H9 (cell line): ENCODE measurements at regions not wholly inside any gene's neighbourhood (a gene's known extent, or its start where the extent isn't known, plus 50 kb on each side); places are given as distances from the start of the nearest gene placed in this dataset.

Experiments
- DNase-seq: peaks from one replicate; pipeline ENCODE4 v3.0.0-alpha.2; 2017
- H2AFZ ChIP-seq: one replicate; pipeline ENCODE4 v1.6.1; 2013; ENCODE audit warnings: mild to moderate bottlenecking, low read length, control low read depth, moderate library complexity
- H2AK5ac ChIP-seq: 2 replicates; pipeline ENCODE4 v1.6.1; 2013; ENCODE audit warnings: low read length, control low read depth, mixed read lengths; ENCODE audit not compliant: insufficient read length
- H2BK120ac ChIP-seq: one replicate; pipeline ENCODE4 v1.6.1; 2013; ENCODE audit warnings: low read depth, mild to moderate bottlenecking, low read length, control low read depth, inconsistent platforms; ENCODE audit not compliant: poor library complexity, severe bottlenecking
- H2BK12ac ChIP-seq: 2 replicates; pipeline ENCODE4 v1.6.1; 2013; ENCODE audit warnings: low read length, control low read depth, mixed read lengths, low read depth; ENCODE audit not compliant: insufficient read length
- H2BK15ac ChIP-seq: 2 replicates; pipeline ENCODE4 v1.6.1; 2013; ENCODE audit warnings: low read depth, low read length, control low read depth
- H2BK20ac ChIP-seq: one replicate; pipeline ENCODE4 v1.6.1; 2013; ENCODE audit warnings: low read depth, mild to moderate bottlenecking, low read length, control low read depth, inconsistent platforms; ENCODE audit not compliant: poor library complexity, severe bottlenecking
- H2BK5ac ChIP-seq: 2 replicates; pipeline ENCODE4 v1.6.1; 2013; ENCODE audit warnings: low read length, control low read depth, mixed read lengths; ENCODE audit not compliant: insufficient read length
- H3K14ac ChIP-seq: 2 replicates; pipeline ENCODE4 v1.6.1; 2013; ENCODE audit warnings: low read length, control low read depth; ENCODE audit not compliant: insufficient read depth
- H3K18ac ChIP-seq: 2 replicates; pipeline ENCODE4 v1.6.1; 2013; ENCODE audit warnings: low read depth, mild to moderate bottlenecking, mixed read lengths, low read length, control low read depth; ENCODE audit not compliant: insufficient read length
- H3K23ac ChIP-seq: 2 replicates; pipeline ENCODE4 v1.6.1; 2013; ENCODE audit warnings: low read length, control low read depth, mixed read lengths, low read depth; ENCODE audit not compliant: insufficient read length
- H3K23me2 ChIP-seq: 2 replicates; pipeline ENCODE4 v1.6.1; 2013; ENCODE audit warnings: low read depth, mild to moderate bottlenecking, mixed read lengths, low read length, control low read depth; ENCODE audit not compliant: insufficient read length, poor library complexity, severe bottlenecking
- H3K27ac ChIP-seq: 2 replicates; pipeline ENCODE4 v1.5.1; 2013; ENCODE audit warnings: low read length, control low read depth, mixed read lengths, low read depth; ENCODE audit not compliant: insufficient read length
- H3K27me3 ChIP-seq: 2 replicates; pipeline ENCODE4 v1.6.1; 2013; ENCODE audit warnings: low read length, control low read depth, inconsistent platforms; ENCODE audit not compliant: insufficient read depth
- H3K4ac ChIP-seq: 2 replicates; pipeline ENCODE4 v1.6.1; 2013; ENCODE audit warnings: low read depth, mild to moderate bottlenecking, control low read depth, inconsistent platforms, low read length, moderate library complexity
- H3K4me1 ChIP-seq: 2 replicates; pipeline ENCODE4 v1.6.1; 2013; ENCODE audit warnings: low read length, control low read depth, inconsistent platforms; ENCODE audit not compliant: insufficient read depth
- H3K4me2 ChIP-seq: 2 replicates; pipeline ENCODE4 v1.6.1; 2013; ENCODE audit warnings: low read length, control low read depth, mixed read lengths; ENCODE audit not compliant: insufficient read length, insufficient read depth
- H3K56ac ChIP-seq: 2 replicates; pipeline ENCODE4 v1.6.1; 2013; ENCODE audit warnings: low read depth, mild to moderate bottlenecking, mixed read lengths, low read length, control low read depth; ENCODE audit not compliant: insufficient read length
- H3K79me1 ChIP-seq: 2 replicates; pipeline ENCODE4 v1.6.1; 2013; ENCODE audit warnings: low read depth, mild to moderate bottlenecking, moderate library complexity, low read length, control low read depth, inconsistent platforms; ENCODE audit not compliant: insufficient read depth, poor library complexity, severe bottlenecking
- H3K79me2 ChIP-seq: 2 replicates; pipeline ENCODE4 v1.6.1; 2013; ENCODE audit warnings: low read length, control low read depth, inconsistent platforms; ENCODE audit not compliant: insufficient read depth
- H3K9ac ChIP-seq: 2 replicates; pipeline ENCODE4 v1.6.1; 2013; ENCODE audit warnings: low read length, control low read depth, mixed read lengths; ENCODE audit not compliant: insufficient read length; ENCODE audit errors: extremely low read depth
- H3K9me3 ChIP-seq: one replicate; pipeline ENCODE4 v1.6.1; 2013; ENCODE audit warnings: low read depth, low read length, inconsistent platforms; ENCODE audit not compliant: control insufficient read depth
- H3T11ph ChIP-seq: one replicate; pipeline ENCODE4 v1.6.1; 2013; ENCODE audit warnings: mild to moderate bottlenecking, low read length, control low read depth, inconsistent platforms
- H4K20me1 ChIP-seq: one replicate; pipeline ENCODE4 v1.6.1; 2013; ENCODE audit not compliant: control insufficient read depth, insufficient read length, insufficient read depth
- H4K5ac ChIP-seq: 2 replicates; pipeline ENCODE4 v1.6.1; 2013; ENCODE audit warnings: low read depth, mild to moderate bottlenecking, mixed read lengths, low read length, control low read depth; ENCODE audit not compliant: insufficient read length
- H4K8ac ChIP-seq: replicated peaks from 2 replicates; pipeline ENCODE4 v1.6.1; 2013; ENCODE audit warnings: low read length, control low read depth, mixed read lengths, low read depth; ENCODE audit not compliant: insufficient read length
- H4K91ac ChIP-seq: 2 replicates; pipeline ENCODE4 v1.6.1; 2013; ENCODE audit warnings: low read depth, mild to moderate bottlenecking, moderate library complexity, mixed read lengths, low read length, control low read depth; ENCODE audit not compliant: insufficient read length
- H3K27ac Mint-ChIP-seq, 3 experiments: 2 replicates in 2 of 3; 3 replicates in 1 of 3; pipeline ENCODE4 v1.8.0; 2020 to 2021; ENCODE audit warnings: mixed read lengths in 3 of 3, mild to moderate bottlenecking in 1 of 3, moderate library complexity in 1 of 3
- H3K27me3 Mint-ChIP-seq: 2 replicates; pipeline ENCODE4 v1.8.0; 2021; ENCODE audit warnings: low read depth, mild to moderate bottlenecking, moderate library complexity, mixed read lengths
- H3K36me3 Mint-ChIP-seq, 3 experiments: 2 replicates in 2 of 3; 3 replicates in 1 of 3; pipeline ENCODE4 v1.8.0; 2020 to 2021; ENCODE audit warnings: low read depth in 3 of 3, mixed read lengths in 3 of 3; ENCODE audit not compliant: insufficient read depth in 1 of 3
- H3K4me1 Mint-ChIP-seq, 2 experiments: 2 replicates each; pipeline ENCODE4 v1.8.0; 2020; ENCODE audit warnings: mixed read lengths in 2 of 2
- H3K4me3 Mint-ChIP-seq, 2 experiments: 2 replicates in 1 of 2; 3 replicates in 1 of 2; pipeline ENCODE4 v1.8.0; 2020 to 2021; ENCODE audit warnings: mild to moderate bottlenecking in 2 of 2, mixed read lengths in 2 of 2, moderate library complexity in 1 of 2
- H3K9me3 Mint-ChIP-seq, 2 experiments: 2 replicates in 1 of 2; 3 replicates in 1 of 2; pipeline ENCODE4 v1.8.0; 2020; ENCODE audit warnings: mild to moderate bottlenecking in 2 of 2, mixed read lengths in 2 of 2, moderate library complexity in 1 of 2
- WGBS: extraction: QIAGEN DNeasy Blood & Tissue Kit; methylation state at CpG from one replicate; pipeline ENCODE4 v1.1.7; 2013; ENCODE audit warnings: missing lambda C conversion rate, low lambda C conversion rate, mixed read lengths; ENCODE audit not compliant: insufficient read length; ENCODE audit errors: extremely low coverage; 5-methylcytosine and 5-hydroxymethylcytosine counted together
- TF ChIP-seq, protein P1 (sequence below): fragments of 200-600 bp; sonication (generic); conservative IDR thresholded peaks from 3 replicates; pipeline ENCODE4 v1.8.0; 2021; ENCODE audit warnings: antibody characterized with exemption, mild to moderate bottlenecking

- Histone ChIP-seq H2BK120ac (no peak overlapping the region), H3K9ac (no peak overlapping the region), H3K23me2 (no peaks in the 10 kb centered on the region), H3K14ac (no peak overlapping the region), H3K79me1 (no peaks in the 10 kb centered on the region), H3K4me1 (no peaks in the 10 kb centered on the region), H3T11ph (no peak overlapping the region), H2AFZ (no peak overlapping the region), H4K5ac (no peak overlapping the region), H2BK15ac (no peak overlapping the region), H3K4me2 (no peak overlapping the region), H2BK5ac (no peak overlapping the region), H4K8ac (no peak overlapping the region), H3K56ac (no peak overlapping the region), H4K91ac (no peak overlapping the region), H2BK20ac (no peak overlapping the region), H3K4ac (no peak overlapping the region), H2AK5ac (no peak overlapping the region), H2BK12ac (no peak overlapping the region), H3K9me3 (no peaks in the 10 kb centered on the region), H3K23ac (no peak overlapping the region), H3K27me3 (no peaks in the 10 kb centered on the region), H4K20me1 (no peaks in the 10 kb centered on the region), H3K18ac (no peak overlapping the region), H3K27ac (no peak overlapping the region), H3K79me2 (no peaks in the 10 kb centered on the region)
- Mint-ChIP-seq H3K27me3 (no peaks in the 10 kb centered on the region), H3K4me1 (peaks cover 0 to 2% of the 10 kb centered on the region in 2 experiments; a peak in 1 of 4 replicates), H3K36me3 (no peaks in the 10 kb centered on the region; a peak in 1 of 7 replicates), H3K9me3 (no peaks in the 10 kb centered on the region), H3K4me3 (no peak overlapping the region), H3K27ac (no peak overlapping the region)
- no peak for DNase-seq
- TF ChIP-seq, protein P1, sequence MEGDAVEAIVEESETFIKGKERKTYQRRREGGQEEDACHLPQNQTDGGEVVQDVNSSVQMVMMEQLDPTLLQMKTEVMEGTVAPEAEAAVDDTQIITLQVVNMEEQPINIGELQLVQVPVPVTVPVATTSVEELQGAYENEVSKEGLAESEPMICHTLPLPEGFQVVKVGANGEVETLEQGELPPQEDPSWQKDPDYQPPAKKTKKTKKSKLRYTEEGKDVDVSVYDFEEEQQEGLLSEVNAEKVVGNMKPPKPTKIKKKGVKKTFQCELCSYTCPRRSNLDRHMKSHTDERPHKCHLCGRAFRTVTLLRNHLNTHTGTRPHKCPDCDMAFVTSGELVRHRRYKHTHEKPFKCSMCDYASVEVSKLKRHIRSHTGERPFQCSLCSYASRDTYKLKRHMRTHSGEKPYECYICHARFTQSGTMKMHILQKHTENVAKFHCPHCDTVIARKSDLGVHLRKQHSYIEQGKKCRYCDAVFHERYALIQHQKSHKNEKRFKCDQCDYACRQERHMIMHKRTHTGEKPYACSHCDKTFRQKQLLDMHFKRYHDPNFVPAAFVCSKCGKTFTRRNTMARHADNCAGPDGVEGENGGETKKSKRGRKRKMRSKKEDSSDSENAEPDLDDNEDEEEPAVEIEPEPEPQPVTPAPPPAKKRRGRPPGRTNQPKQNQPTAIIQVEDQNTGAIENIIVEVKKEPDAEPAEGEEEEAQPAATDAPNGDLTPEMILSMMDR = no peak
- no CpG with 5 or more reads among the region's 6 CpGs for WGBS
These were observed 462.7 kb downstream of the METTL4 start for GRCh38 chr18:2108591-2108990.
